HL-60 (cell line): ENCODE measurements at regions not wholly inside any gene's neighbourhood (a gene's known extent, or its start where the extent isn't known, plus 50 kb on each side); places are given as distances from the start of the nearest gene placed in this dataset.
"Not testable (repeated sequence)": the region's sequence is repeated elsewhere in the genome, so short reads cannot be mapped to it uniquely, and the experiment has no call there.

Experiments used
- DNase-seq, 2 experiments: peaks; one replicate each; pipeline ENCODE4 v3.0.0-alpha.2; 2010 to 2020; ENCODE audit warnings: low read depth in 1 of 2, low spot score in 1 of 2
- H3K27ac ChIP-seq: fragments of 250-450 bp; sonication (Bioruptor Pico); replicated peaks from 2 replicates; pipeline ENCODE4 v1.5.1; 2020; ENCODE audit warnings: mild to moderate bottlenecking, moderate library complexity
- H3K27me3 ChIP-seq: fragments of 250-450 bp; sonication (Bioruptor Pico); 2 replicates; pipeline ENCODE4 v1.5.1; 2021; ENCODE audit warnings: mild to moderate bottlenecking, moderate library complexity; ENCODE audit not compliant: insufficient read depth, poor library complexity, severe bottlenecking
- H3K4me3 ChIP-seq: replicated peaks from 2 replicates; pipeline ENCODE4 v1.5.1; 2011; ENCODE audit warnings: mild to moderate bottlenecking, control low read depth, low read length; ENCODE audit not compliant: insufficient read depth
- GABPA ChIP-seq: IDR thresholded peaks from 2 replicates; pipeline ENCODE4 v1.6.1; 2012; ENCODE audit warnings: low read depth
- POLR2AphosphoS5 ChIP-seq: IDR thresholded peaks from 2 replicates; pipeline ENCODE4 v1.6.1; 2012; ENCODE audit warnings: low read depth
- SPI1 ChIP-seq: IDR thresholded peaks from 2 replicates; pipeline ENCODE4 v1.6.1; 2012; ENCODE audit warnings: low read depth, mild to moderate bottlenecking, borderline replicate concordance
- TF ChIP-seq, protein P1 (sequence below): IDR thresholded peaks from one replicate; pipeline ENCODE4 v1.5.1; 2011; ENCODE audit warnings: low read length, control low read depth, inconsistent platforms; ENCODE audit not compliant: insufficient read depth
- TF ChIP-seq, protein P2 (sequence below): IDR thresholded peaks from 2 replicates; pipeline ENCODE4 v1.6.1; 2012; ENCODE audit warnings: low read depth; ENCODE audit not compliant: insufficient replicate concordance

DNA sequence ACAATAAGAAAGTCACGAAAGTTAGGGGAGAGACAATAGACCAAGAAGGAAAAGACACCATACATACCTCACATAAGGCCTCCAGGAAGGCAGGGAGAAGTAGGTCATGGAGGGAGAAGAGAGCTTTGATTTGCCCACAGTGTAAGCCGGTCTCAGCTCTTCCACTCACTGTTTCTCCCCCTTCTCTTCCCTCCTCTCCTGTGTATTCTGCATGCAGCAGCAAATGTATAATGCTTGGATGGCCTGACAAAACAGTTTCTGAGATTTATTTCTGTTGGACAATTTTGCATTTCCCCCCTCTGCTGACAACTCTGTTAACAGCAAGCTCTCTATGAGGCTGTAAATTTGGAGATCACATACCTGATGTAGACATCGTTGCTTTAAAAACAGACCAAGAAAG is 318.9 kb downstream of the OMA1 start:
- no peaks in the 10 kb centered on the region for H3K27me3 ChIP-seq
- H3K4me3 ChIP-seq: no peak overlapping the region
- H3K27ac ChIP-seq: no peak overlapping the region
- no peak for DNase-seq
- TF ChIP-seq SPI1: no peak
- TF ChIP-seq, protein P1, sequence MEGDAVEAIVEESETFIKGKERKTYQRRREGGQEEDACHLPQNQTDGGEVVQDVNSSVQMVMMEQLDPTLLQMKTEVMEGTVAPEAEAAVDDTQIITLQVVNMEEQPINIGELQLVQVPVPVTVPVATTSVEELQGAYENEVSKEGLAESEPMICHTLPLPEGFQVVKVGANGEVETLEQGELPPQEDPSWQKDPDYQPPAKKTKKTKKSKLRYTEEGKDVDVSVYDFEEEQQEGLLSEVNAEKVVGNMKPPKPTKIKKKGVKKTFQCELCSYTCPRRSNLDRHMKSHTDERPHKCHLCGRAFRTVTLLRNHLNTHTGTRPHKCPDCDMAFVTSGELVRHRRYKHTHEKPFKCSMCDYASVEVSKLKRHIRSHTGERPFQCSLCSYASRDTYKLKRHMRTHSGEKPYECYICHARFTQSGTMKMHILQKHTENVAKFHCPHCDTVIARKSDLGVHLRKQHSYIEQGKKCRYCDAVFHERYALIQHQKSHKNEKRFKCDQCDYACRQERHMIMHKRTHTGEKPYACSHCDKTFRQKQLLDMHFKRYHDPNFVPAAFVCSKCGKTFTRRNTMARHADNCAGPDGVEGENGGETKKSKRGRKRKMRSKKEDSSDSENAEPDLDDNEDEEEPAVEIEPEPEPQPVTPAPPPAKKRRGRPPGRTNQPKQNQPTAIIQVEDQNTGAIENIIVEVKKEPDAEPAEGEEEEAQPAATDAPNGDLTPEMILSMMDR: no peak

DNA sequence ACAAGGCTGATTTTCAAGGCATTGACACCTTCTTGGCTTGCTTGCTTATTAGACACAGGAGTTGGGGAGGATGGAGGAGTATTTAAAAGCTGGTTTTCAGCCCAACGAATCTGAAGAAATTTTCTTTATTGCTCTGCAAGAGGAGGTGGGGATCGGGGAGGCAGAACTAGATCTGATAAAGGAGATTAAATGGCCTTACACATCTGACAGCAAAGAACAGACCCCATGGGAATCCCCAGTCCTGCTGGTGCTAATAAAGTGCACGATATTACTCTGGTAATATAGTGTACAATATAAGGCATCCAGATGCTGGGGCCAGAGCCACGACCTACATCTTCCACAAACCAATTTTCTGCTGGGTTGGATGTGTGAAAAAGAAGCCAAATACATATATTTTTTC is 323.0 kb downstream of the OMA1 start:
- no peak for TF ChIP-seq POLR2AphosphoS5
- TF ChIP-seq, protein P2, sequence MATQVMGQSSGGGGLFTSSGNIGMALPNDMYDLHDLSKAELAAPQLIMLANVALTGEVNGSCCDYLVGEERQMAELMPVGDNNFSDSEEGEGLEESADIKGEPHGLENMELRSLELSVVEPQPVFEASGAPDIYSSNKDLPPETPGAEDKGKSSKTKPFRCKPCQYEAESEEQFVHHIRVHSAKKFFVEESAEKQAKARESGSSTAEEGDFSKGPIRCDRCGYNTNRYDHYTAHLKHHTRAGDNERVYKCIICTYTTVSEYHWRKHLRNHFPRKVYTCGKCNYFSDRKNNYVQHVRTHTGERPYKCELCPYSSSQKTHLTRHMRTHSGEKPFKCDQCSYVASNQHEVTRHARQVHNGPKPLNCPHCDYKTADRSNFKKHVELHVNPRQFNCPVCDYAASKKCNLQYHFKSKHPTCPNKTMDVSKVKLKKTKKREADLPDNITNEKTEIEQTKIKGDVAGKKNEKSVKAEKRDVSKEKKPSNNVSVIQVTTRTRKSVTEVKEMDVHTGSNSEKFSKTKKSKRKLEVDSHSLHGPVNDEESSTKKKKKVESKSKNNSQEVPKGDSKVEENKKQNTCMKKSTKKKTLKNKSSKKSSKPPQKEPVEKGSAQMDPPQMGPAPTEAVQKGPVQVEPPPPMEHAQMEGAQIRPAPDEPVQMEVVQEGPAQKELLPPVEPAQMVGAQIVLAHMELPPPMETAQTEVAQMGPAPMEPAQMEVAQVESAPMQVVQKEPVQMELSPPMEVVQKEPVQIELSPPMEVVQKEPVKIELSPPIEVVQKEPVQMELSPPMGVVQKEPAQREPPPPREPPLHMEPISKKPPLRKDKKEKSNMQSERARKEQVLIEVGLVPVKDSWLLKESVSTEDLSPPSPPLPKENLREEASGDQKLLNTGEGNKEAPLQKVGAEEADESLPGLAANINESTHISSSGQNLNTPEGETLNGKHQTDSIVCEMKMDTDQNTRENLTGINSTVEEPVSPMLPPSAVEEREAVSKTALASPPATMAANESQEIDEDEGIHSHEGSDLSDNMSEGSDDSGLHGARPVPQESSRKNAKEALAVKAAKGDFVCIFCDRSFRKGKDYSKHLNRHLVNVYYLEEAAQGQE: no peak
- TF ChIP-seq GABPA: no peak
- TF ChIP-seq, protein P1: no peak
- no peak for TF ChIP-seq SPI1
- H3K27me3 ChIP-seq: no peaks in the 10 kb centered on the region
- no peak overlapping the region for H3K4me3 ChIP-seq
- DNase-seq: no peak
- H3K27ac ChIP-seq: no peak overlapping the region

DNA sequence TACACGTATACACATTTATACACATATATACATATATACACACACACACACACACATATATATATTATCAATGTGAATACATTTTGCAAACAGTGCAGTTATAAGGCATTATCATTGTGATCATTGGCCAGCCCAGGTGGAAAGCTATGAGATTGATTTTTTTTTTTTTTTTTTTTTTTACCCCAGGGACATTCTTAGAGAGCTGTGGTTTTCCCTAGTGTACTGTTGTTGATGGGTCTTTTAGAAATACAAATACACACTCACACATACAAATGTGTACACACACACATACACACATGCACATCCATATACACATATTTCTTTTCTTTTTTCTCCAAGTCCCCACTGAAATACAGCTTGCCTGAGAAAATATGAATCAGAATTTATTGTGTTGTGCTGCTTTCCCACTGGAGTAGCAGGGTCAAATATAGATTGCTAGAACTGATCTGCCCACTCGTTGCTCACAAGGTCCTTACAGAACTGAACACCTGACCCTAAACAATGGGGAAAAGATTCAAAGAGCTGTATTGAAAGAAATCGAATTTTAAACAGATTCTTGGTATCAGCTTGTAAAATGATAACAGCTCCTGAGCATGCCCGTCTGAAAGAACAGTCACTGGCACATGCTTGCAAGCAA is 325.6 kb downstream of the OMA1 start:
- no peak overlapping the region for H3K4me3 ChIP-seq
- DNase-seq: no peak
- H3K27me3 ChIP-seq: no peaks in the 10 kb centered on the region
- no peak overlapping the region for H3K27ac ChIP-seq
- TF ChIP-seq GABPA: no peak
- TF ChIP-seq, protein P2: no peak
- no peak for TF ChIP-seq POLR2AphosphoS5
- TF ChIP-seq, protein P1: no peak
- no peak for TF ChIP-seq SPI1

DNA sequence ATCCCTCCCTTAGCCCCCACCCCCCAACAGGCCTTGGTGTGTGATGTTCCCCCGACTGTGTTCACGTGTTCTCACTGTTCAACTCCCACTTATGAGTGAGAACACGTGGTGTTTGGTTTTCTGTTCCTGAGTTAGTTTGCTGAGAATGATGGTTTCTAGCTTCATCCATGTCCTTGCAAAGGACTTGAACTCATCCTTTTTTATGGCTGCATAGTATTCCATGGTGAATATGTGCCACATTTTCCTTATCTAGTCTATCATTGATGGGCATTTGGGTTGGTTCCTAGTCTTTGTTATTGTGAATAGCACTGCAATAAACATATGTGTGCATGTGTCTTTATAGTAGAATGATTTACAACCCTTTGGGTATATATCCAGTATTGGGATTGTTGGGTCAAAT is 330.4 kb downstream of the OMA1 start:
- not testable (repeated sequence) for H3K27ac ChIP-seq, DNase-seq, H3K27me3 ChIP-seq, H3K4me3 ChIP-seq
